GM12892 (cell line): ENCODE measurements at regions not wholly inside any gene's neighbourhood (a gene's known extent, or its start where the extent isn't known, plus 50 kb on each side); places are given as distances from the start of the nearest gene placed in this dataset.
"Not testable (repeated sequence)": the region's sequence is repeated elsewhere in the genome, so short reads cannot be mapped to it uniquely, and the experiment has no call there.

Source experiments
- DNase-seq: peaks from one replicate; pipeline ENCODE4 v3.0.0; 2011; ENCODE audit not compliant: insufficient read length
- FAIRE-seq: peaks from 2 replicates; lab custom pipeline; 2011; peaks lifted over from hg19 to GRCh38; lab: Jason Lieb, UNC
- POLR2A ChIP-seq: IDR thresholded peaks from 2 replicates; pipeline ENCODE4 v1.6.1; 2011; ENCODE audit warnings: low read depth, low read length, control low read depth
- POLR2AphosphoS5 ChIP-seq: IDR thresholded peaks from 2 replicates; pipeline ENCODE4 v1.6.1; 2011; ENCODE audit warnings: low read depth, low read length, control low read depth
- TAF1 ChIP-seq: IDR thresholded peaks from 2 replicates; pipeline ENCODE4 v1.6.1; 2011; ENCODE audit warnings: low read depth, mild to moderate bottlenecking, control low read depth, low read length, borderline replicate concordance

- DNase-seq (no peak), FAIRE-seq (no peak)
- TF ChIP-seq TAF1: no peak
- no peak for TF ChIP-seq POLR2A
- no peak for TF ChIP-seq POLR2AphosphoS5
Measured at GRCh38 chr2:43068631-43069517, 157.5 kb downstream of the ZFP36L2 start.

- DNase-seq: no peak
- TF ChIP-seq POLR2A (no peak), POLR2AphosphoS5 (no peak), TAF1 (no peak)
- no peak for FAIRE-seq
Measured at GRCh38 chr2:43068041-43068533, 158.3 kb downstream of the ZFP36L2 start.

GRCh38 chr2:43067254-43068040 is 159.0 kb downstream of the ZFP36L2 start:
- FAIRE-seq (no peak), DNase-seq (no peak)
- no peak for TF ChIP-seq TAF1
- TF ChIP-seq POLR2A: no peak
- no peak for TF ChIP-seq POLR2AphosphoS5

- FAIRE-seq, DNase-seq: not testable (repeated sequence)
Measured at GRCh38 chr2:43066541-43067253, 159.7 kb downstream of the ZFP36L2 start.

- DNase-seq (no peak), FAIRE-seq (no peak)
- TF ChIP-seq POLR2AphosphoS5: no peak
- no peak for TF ChIP-seq POLR2A
- no peak for TF ChIP-seq TAF1
Measured at GRCh38 chr2:43065871-43066270, 160.5 kb downstream of the ZFP36L2 start.

- FAIRE-seq (no peak), DNase-seq (no peak)
- TF ChIP-seq POLR2AphosphoS5: no peak
- no peak for TF ChIP-seq POLR2A
- TF ChIP-seq TAF1: no peak
Measured at GRCh38 chr2:43065036-43065435, 161.4 kb downstream of the ZFP36L2 start.

- not testable (repeated sequence) for FAIRE-seq
Measured at GRCh38 chr2:43063096-43063495, 163.3 kb downstream of the ZFP36L2 start.

GRCh38 chr2:43062058-43062457 is 164.3 kb downstream of the ZFP36L2 start:
- no peak for FAIRE-seq
- TF ChIP-seq TAF1 (no peak), POLR2AphosphoS5 (no peak), POLR2A (no peak)
- DNase-seq: no peak

More at GRCh38 chr2:43063096-43063495, 163.3 kb downstream of the ZFP36L2 start:
- not testable (repeated sequence) for DNase-seq

- no peak for FAIRE-seq
- TF ChIP-seq TAF1: no peak
- TF ChIP-seq POLR2A: no peak
- no peak for TF ChIP-seq POLR2AphosphoS5
- DNase-seq: no peak
Measured at GRCh38 chr2:43060390-43061016, 165.9 kb downstream of the ZFP36L2 start.

GRCh38 chr2:43059183-43059897 is 167.1 kb downstream of the ZFP36L2 start:
- FAIRE-seq: no peak
- TF ChIP-seq POLR2A (no peak), TAF1 (no peak), POLR2AphosphoS5 (no peak)
- DNase-seq: no peak

- DNase-seq (no peak), FAIRE-seq (no peak)
- TF ChIP-seq POLR2AphosphoS5: no peak
- TF ChIP-seq TAF1: no peak
- TF ChIP-seq POLR2A: no peak
Measured at GRCh38 chr2:43058726-43059110, 167.7 kb downstream of the ZFP36L2 start.
